GM13976 (cell line): ENCODE measurements at regions not wholly inside any gene's neighbourhood (a gene's known extent, or its start where the extent isn't known, plus 50 kb on each side); places are given as distances from the start of the nearest gene placed in this dataset.

Experiments used
- DNase-seq: peaks from one replicate; pipeline ENCODE4 v3.0.0; 2012; ENCODE audit warnings: low spot score
- in situ Hi-C: fragments of 300-500 bp; cut with MboI; formaldehyde crosslinking; loops from one replicate; pipeline ENCODE4 v1.12.0; 2022; ENCODE audit warnings: low sequenced_read_pairs, mixed read lengths, inconsistent platforms; ENCODE audit not compliant: unreplicated experiment
- TF ChIP-seq, protein P1 (sequence below): IDR thresholded peaks from 2 replicates; pipeline ENCODE4 v1.5.1; 2012; ENCODE audit warnings: borderline replicate concordance, mild to moderate bottlenecking; ENCODE audit not compliant: insufficient read depth; ENCODE audit errors: extremely low read depth, missing control alignments, control extremely low read depth

DNA sequence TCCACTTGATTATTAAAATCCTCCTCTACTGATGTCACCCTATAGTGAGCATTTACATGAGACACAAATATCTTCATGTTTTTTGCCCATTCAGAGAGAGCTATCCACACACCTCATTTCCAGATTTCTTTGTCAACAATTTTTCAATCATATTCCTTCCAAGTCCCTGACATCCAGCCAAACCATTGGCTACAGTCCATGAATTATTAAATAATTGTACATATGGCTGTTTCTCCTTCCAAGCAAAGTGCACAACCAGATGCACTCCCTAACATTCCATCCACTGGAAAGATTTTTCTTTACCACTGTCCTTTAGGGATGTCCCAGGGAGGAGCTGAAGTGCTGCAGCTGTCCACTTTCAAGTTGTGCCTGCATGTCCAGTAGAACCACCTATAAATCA is 328.0 kb upstream of the MDFIC2 start:
- TF ChIP-seq, protein P1, sequence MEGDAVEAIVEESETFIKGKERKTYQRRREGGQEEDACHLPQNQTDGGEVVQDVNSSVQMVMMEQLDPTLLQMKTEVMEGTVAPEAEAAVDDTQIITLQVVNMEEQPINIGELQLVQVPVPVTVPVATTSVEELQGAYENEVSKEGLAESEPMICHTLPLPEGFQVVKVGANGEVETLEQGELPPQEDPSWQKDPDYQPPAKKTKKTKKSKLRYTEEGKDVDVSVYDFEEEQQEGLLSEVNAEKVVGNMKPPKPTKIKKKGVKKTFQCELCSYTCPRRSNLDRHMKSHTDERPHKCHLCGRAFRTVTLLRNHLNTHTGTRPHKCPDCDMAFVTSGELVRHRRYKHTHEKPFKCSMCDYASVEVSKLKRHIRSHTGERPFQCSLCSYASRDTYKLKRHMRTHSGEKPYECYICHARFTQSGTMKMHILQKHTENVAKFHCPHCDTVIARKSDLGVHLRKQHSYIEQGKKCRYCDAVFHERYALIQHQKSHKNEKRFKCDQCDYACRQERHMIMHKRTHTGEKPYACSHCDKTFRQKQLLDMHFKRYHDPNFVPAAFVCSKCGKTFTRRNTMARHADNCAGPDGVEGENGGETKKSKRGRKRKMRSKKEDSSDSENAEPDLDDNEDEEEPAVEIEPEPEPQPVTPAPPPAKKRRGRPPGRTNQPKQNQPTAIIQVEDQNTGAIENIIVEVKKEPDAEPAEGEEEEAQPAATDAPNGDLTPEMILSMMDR: no peak
- in situ Hi-C loops: no loop called here
- DNase-seq: no peak

DNA sequence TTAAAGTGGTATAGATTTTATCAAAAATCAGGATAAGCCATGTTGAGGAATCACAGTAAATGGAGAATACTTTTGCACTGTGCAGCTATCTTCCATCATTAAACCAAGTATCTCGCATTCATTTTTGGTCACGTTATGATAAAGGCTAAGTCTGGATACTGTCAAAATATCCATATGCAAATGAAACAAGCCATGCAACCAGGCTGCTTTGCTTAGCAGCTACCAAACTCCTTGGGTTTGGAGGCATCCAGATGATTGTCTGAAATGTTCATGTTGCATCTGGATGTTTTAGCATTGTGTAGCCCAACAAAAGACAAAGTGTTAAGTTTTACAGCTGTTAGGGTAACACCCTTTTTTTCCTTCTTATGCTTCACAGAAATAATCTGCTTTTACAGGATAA is 322.9 kb upstream of the MDFIC2 start:
- no peak for DNase-seq
- in situ Hi-C loops: no loop called here
- TF ChIP-seq, protein P1: no peak

DNA sequence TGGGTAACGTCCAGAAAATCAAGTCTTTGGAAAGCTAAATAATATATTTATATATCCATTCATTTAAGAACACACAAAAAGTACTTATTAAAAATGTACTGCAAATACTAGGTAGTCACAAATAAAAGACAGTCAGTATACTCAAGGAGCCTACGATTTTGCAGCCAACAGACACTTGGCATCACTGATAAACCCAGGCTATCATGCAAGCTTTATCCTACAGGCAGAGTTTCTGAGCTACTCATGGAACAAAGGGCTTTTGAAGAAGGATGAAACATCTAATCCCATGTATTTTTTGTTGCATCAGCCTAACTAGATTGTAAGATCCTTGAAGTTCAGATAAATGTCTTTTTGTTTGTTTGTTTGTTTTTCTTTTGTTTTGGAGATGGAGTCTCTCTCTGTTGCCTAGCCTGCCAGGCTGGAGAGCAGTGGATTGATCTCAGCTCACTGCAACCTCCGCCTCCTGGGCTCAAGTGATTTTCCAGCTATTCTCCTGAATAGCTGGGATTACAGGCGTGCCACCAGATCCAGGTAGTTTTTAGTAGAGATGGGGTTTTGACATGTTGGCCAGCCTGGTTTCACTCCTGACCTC is 319.4 kb upstream of the MDFIC2 start:
- TF ChIP-seq, protein P1: no peak
- no peak for DNase-seq
- in situ Hi-C loops: no loop called here

DNA sequence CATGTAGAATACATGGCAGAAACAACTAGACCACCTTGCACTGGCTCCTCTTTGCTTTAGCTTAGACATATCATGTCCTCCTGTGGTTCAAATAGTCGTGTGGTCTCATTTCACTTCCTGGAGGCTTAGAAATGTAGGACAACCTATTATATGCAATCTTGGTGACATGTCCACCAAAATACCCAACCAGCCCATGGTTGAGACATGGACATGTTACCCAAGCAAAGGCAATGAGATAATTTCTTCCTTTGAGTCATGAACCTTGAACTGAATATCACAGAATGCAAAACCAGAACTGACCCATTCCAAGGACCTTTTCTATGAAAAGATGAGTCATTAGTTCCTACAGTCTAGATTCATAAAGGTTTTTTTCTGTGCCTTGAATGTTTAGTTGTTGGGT is 309.0 kb upstream of the MDFIC2 start:
- TF ChIP-seq, protein P1: no peak
- DNase-seq: no peak
- in situ Hi-C loops: no loop called here

DNA sequence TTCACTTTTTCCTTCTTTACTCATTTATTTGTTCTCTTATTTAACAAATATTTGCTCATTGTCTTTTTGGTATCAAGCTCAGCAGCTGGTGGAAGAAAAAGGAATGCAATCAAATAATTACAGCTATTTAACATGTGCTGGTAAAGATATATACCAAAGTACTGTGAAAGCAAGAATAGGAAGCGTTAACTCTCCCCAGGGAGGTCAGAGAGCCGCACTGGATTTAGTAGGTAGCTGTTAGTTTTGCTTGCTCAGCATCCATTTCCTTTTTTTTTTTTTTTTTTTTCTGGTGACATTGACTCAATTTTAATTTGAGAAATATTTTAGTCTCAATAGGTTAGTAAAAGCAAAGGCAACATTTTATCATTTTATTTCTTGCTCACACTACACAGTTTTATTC is 308.5 kb upstream of the MDFIC2 start:
- TF ChIP-seq, protein P1: no peak
- in situ Hi-C loops: no loop called here
- no peak for DNase-seq

DNA sequence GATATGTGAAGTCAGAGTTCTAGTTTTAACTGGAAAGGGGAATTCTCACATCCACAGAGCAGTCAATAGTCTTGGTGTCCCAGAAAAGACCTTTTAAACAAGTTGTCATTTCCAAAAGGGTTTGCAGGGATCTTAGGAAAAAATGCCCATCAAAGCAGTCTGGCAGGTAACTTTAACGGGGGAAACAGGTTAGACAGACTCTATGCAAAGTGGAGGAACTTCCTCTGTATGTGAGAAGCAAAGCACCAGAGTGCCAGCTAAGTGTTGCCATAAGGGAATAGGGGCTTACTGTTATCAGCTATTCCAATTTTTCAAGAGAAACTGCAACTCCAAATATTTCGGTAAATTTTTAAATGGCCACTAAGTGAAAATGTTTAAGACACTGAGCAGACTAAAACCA is 307.9 kb upstream of the MDFIC2 start:
- in situ Hi-C loops: no loop called here
- no peak for DNase-seq
- TF ChIP-seq, protein P1: no peak
